SK-N-SH treated with all-trans-retinoic acid at 6 μM for 48 hours (cell line): ENCODE measurements at regions not wholly inside any gene's neighbourhood (a gene's known extent, or its start where the extent isn't known, plus 50 kb on each side); places are given as distances from the start of the nearest gene placed in this dataset.

Experiments used
- ATAC-seq: fragments of 200-7000 bp; cut with Tn5 transposase; 3 replicates; pipeline ENCODE4 v1.9.1; 2020; ENCODE audit warnings: mild to moderate bottlenecking, moderate library complexity
- ARNTL ChIP-seq: fragments of 450-650 bp; formaldehyde crosslinking; IDR thresholded peaks from 2 replicates; pipeline ENCODE4 v1.5.0; 2020; ENCODE audit warnings: low read depth, mild to moderate bottlenecking, moderate library complexity, borderline replicate concordance
- BACH2 ChIP-seq: fragments of 250-450 bp; sonication (Bioruptor Pico); IDR thresholded peaks from 2 replicates; pipeline ENCODE4 v1.9.0; 2021; ENCODE audit warnings: mild to moderate bottlenecking, borderline replicate concordance
- CREB5 ChIP-seq: fragments of 250-450 bp; sonication (Bioruptor Pico); IDR thresholded peaks from 2 replicates; pipeline ENCODE4 v1.5.1; 2020; ENCODE audit warnings: low read depth, mild to moderate bottlenecking, moderate library complexity
- GLIS3 ChIP-seq: fragments of 250-450 bp; sonication (Bioruptor Pico); IDR thresholded peaks from 2 replicates; pipeline ENCODE4 v1.5.0; 2020; ENCODE audit warnings: mild to moderate bottlenecking, moderate library complexity
- ISL1 ChIP-seq: fragments of 250-450 bp; sonication (Bioruptor Pico); IDR thresholded peaks from 2 replicates; pipeline ENCODE4 v2.1.2; 2022; ENCODE audit warnings: mild to moderate bottlenecking, moderate library complexity
- OSR1 ChIP-seq: fragments of 250-450 bp; sonication (Bioruptor Pico); IDR thresholded peaks from 2 replicates; pipeline ENCODE4 v1.8.0; 2022; ENCODE audit warnings: moderate library complexity, mild to moderate bottlenecking, inconsistent platforms
- PATZ1 ChIP-seq: fragments of 250-450 bp; sonication (Bioruptor Pico); IDR thresholded peaks from 2 replicates; pipeline ENCODE4 v1.8.0; 2020; ENCODE audit warnings: mild to moderate bottlenecking, moderate library complexity, borderline replicate concordance
- PPARA ChIP-seq: fragments of 250-450 bp; sonication (Bioruptor Pico); IDR thresholded peaks from 2 replicates; pipeline ENCODE4 v1.5.0; 2020; ENCODE audit warnings: mild to moderate bottlenecking, borderline replicate concordance
- SNAI2 ChIP-seq: fragments of 250-450 bp; sonication (Bioruptor Pico); IDR thresholded peaks from 2 replicates; pipeline ENCODE4 v1.5.0; 2020; ENCODE audit warnings: mild to moderate bottlenecking, moderate library complexity
- TCF4 ChIP-seq: fragments of 250-450 bp; sonication (Bioruptor Pico); IDR thresholded peaks from 2 replicates; pipeline ENCODE4 v1.8.0; 2021; ENCODE audit warnings: mild to moderate bottlenecking, moderate library complexity, borderline replicate concordance
- TOX ChIP-seq: fragments of 250-450 bp; sonication (Bioruptor Pico); IDR thresholded peaks from 2 replicates; pipeline ENCODE4 v1.8.0; 2021; ENCODE audit warnings: mild to moderate bottlenecking, moderate library complexity, borderline replicate concordance
- ZC3H10 ChIP-seq: fragments of 250-450 bp; sonication (Bioruptor Pico); IDR thresholded peaks from 2 replicates; pipeline ENCODE4 v1.5.1; 2021; ENCODE audit warnings: mild to moderate bottlenecking, moderate library complexity
- ZFP3 ChIP-seq: fragments of 250-450 bp; sonication (Bioruptor Pico); IDR thresholded peaks from 2 replicates; pipeline ENCODE4 v1.5.0; 2020; ENCODE audit warnings: mild to moderate bottlenecking, moderate library complexity
- ZFP30 ChIP-seq: fragments of 450-650 bp; formaldehyde crosslinking; IDR thresholded peaks from 2 replicates; pipeline ENCODE4 v1.5.0; 2022; ENCODE audit warnings: mild to moderate bottlenecking, moderate library complexity
- ZNF565 ChIP-seq: fragments of 450-650 bp; formaldehyde crosslinking; conservative IDR thresholded peaks from 2 replicates; pipeline ENCODE4 v1.5.0; 2020; ENCODE audit warnings: low read depth, mild to moderate bottlenecking, moderate library complexity
- ZNF8 ChIP-seq: fragments of 450-650 bp; formaldehyde crosslinking; IDR thresholded peaks from 2 replicates; pipeline ENCODE4 v1.5.0; 2020; ENCODE audit warnings: mild to moderate bottlenecking, moderate library complexity
- TF ChIP-seq, protein P1 (sequence below): fragments of 250-450 bp; sonication (Bioruptor Pico); IDR thresholded peaks from 2 replicates; pipeline ENCODE4 v1.5.0; 2020; ENCODE audit warnings: mild to moderate bottlenecking, moderate library complexity

GRCh38 chr2:180385601-180386201, 378.6 kb upstream of the CWC22 start:
- TF ChIP-seq CREB5 (no peak), ZNF8 (no peak), ISL1 (CRISPR knock-in tag) (peak; percentile 64), PPARA (CRISPR knock-in tag) (no peak)

DNA sequence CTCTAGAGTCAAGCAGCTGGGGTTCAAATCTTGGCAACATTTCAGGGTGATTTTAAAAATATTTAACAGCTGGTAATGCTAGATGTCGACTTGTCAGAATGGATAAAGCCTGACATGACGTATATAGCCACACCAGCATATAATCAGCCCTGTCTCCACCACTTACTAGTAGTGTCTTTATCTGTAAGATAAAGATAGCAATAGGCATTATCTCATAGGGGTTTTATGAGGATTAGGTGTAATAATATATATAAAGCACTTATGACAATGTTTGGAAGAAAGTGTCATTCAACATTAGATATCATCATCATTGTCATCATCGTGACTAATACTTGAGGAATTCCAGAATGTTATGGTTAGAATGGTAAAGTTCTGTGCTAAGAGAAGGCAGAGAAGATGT, 369.0 kb upstream of the CWC22 start:
- no peak for TF ChIP-seq CREB5
- TF ChIP-seq OSR1 (CRISPR knock-in tag): no peak
- no peak for TF ChIP-seq ZFP30
- no peak for TF ChIP-seq TOX (CRISPR knock-in tag)
- TF ChIP-seq ZC3H10 (CRISPR knock-in tag): no peak
- ATAC-seq: no peak

More at GRCh38 chr2:180385601-180386201, 378.6 kb upstream of the CWC22 start:
- ATAC-seq: peak; percentile 86

- no peak for ATAC-seq
- TF ChIP-seq ZFP30: no peak
- no peak for TF ChIP-seq TOX (CRISPR knock-in tag)
- no peak for TF ChIP-seq ARNTL (CRISPR knock-in tag)
- TF ChIP-seq, protein P1, sequence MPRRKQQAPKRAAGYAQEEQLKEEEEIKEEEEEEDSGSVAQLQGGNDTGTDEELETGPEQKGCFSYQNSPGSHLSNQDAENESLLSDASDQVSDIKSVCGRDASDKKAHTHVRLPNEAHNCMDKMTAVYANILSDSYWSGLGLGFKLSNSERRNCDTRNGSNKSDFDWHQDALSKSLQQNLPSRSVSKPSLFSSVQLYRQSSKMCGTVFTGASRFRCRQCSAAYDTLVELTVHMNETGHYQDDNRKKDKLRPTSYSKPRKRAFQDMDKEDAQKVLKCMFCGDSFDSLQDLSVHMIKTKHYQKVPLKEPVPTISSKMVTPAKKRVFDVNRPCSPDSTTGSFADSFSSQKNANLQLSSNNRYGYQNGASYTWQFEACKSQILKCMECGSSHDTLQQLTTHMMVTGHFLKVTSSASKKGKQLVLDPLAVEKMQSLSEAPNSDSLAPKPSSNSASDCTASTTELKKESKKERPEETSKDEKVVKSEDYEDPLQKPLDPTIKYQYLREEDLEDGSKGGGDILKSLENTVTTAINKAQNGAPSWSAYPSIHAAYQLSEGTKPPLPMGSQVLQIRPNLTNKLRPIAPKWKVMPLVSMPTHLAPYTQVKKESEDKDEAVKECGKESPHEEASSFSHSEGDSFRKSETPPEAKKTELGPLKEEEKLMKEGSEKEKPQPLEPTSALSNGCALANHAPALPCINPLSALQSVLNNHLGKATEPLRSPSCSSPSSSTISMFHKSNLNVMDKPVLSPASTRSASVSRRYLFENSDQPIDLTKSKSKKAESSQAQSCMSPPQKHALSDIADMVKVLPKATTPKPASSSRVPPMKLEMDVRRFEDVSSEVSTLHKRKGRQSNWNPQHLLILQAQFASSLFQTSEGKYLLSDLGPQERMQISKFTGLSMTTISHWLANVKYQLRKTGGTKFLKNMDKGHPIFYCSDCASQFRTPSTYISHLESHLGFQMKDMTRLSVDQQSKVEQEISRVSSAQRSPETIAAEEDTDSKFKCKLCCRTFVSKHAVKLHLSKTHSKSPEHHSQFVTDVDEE: no peak
- TF ChIP-seq TCF4 (CRISPR knock-in tag): no peak
Observed at GRCh38 chr2:180374502-180375281, 367.6 kb upstream of the CWC22 start.

DNA sequence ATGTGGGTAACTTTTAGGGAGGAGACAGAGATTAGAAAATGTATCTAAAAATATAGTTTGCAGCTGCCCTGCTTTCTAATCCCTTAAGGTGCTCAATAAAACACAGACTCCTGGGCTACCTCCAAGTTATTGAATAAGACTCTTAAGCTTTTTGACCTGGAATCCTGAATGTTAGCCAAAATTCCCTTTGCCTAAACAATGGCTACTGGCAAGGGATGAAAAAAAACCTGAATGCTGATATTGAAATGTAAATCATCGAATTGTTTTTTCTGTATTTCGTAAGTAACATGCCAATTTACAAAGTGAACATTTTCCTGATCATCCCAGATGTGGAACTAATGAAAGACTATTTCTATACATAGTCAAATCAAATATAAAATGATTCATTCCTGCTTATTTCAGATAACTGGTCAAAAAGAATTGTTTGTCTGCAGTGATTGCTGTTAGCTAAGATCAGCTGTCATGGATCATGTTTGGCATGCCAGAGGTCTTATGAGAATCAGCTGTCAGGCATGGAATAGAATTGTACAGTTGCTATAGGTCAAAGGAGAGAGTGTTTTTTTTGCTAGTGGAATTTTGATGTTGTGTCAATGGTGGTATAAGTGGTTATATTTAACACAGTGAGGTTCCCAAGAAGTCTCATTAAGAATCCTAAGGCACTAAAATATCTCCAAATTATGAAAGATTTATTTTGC, 363.6 kb upstream of the CWC22 start:
- TF ChIP-seq ZC3H10 (CRISPR knock-in tag) (no peak), ISL1 (CRISPR knock-in tag) (no peak), ZNF565 (CRISPR knock-in tag) (no peak), ZFP3 (CRISPR knock-in tag) (no peak), OSR1 (CRISPR knock-in tag) (no peak), GLIS3 (CRISPR knock-in tag) (no peak), SNAI2 (no peak), PPARA (CRISPR knock-in tag) (no peak), TCF4 (CRISPR knock-in tag) (no peak)
- TF ChIP-seq, protein P1: no peak
- no peak for ATAC-seq

- no peak for ATAC-seq
- TF ChIP-seq PATZ1 (CRISPR knock-in tag) (no peak), BACH2 (CRISPR knock-in tag) (no peak), ZNF8 (no peak), ARNTL (CRISPR knock-in tag) (no peak), TOX (CRISPR knock-in tag) (no peak)
- TF ChIP-seq, protein P1: no peak
Observed at GRCh38 chr2:180368881-180369280, 361.8 kb upstream of the CWC22 start.
